Stomach (tissue), 8 donors: ENCODE measurements at regions not wholly inside any gene's neighbourhood (a gene's known extent, or its start where the extent isn't known, plus 50 kb on each side); places are given as distances from the start of the nearest gene placed in this dataset.

Experiments
- DNase-seq, 2 donors: peaks; one replicate each; pipeline versions ENCODE4 v3.0.0 to v3.0.0-alpha.2; 2013 to 2019
- H3K27ac ChIP-seq, 5 donors: fragments of 200-600 bp in 4 of 5; sonication (generic) in 4 of 5; one replicate each; pipeline ENCODE4 v1.5.1; 2013 to 2019; ENCODE audit warnings: mild to moderate bottlenecking in 1 of 5, moderate library complexity in 1 of 5
- H3K27me3 ChIP-seq, 3 donors: fragments of 200-600 bp; sonication (generic); one replicate each; pipeline ENCODE4 v1.5.1; 2017 to 2019; ENCODE audit warnings: mixed run types in 1 of 3
- H3K36me3 ChIP-seq, 4 donors: fragments of 200-600 bp; sonication (generic); 1 replicate in 3 of 4; 2 replicates in 1 of 4; pipeline ENCODE4 v1.5.1; 2016 to 2019
- H3K4me1 ChIP-seq, 4 donors: fragments of 200-600 bp; sonication (generic); one replicate each; pipeline ENCODE4 v1.5.1; 2016 to 2019
- H3K4me3 ChIP-seq, 4 donors: fragments of 200-600 bp; sonication (generic) in 3 of 4; one replicate each; pipeline ENCODE4 v1.5.1; 2016 to 2019; ENCODE audit warnings: mild to moderate bottlenecking in 1 of 4
- H3K9me3 ChIP-seq, 4 donors: fragments of 200-600 bp; sonication (generic); one replicate each; pipeline ENCODE4 v1.5.1; 2016 to 2019
- CTCF ChIP-seq, 7 experiments: fragments of 450-650 bp in 4 of 7; fragments of 200-600 bp in 3 of 7; sonication (generic) in 3 of 7; IDR thresholded peaks; one replicate each; pipeline ENCODE4 v1.5.1; 2016 to 2019; ENCODE audit warnings: antibody characterized with exemption in 7 of 7, control low read depth in 2 of 7, mild to moderate bottlenecking in 1 of 7
- EP300 ChIP-seq: sonication (generic); formaldehyde crosslinking; IDR thresholded peaks from one replicate; pipeline ENCODE4 v1.6.1; 2017; ENCODE audit warnings: antibody characterized with exemption
- POLR2A ChIP-seq, 4 donors: fragments of 450-650 bp; IDR thresholded peaks; one replicate each; pipeline ENCODE4 v1.6.1; 2016; ENCODE audit warnings: antibody characterized with exemption in 4 of 4, control low read depth in 2 of 4, mild to moderate bottlenecking in 1 of 4, moderate library complexity in 1 of 4
- POLR2AphosphoS5 ChIP-seq, 3 donors: sonication (generic); formaldehyde crosslinking; IDR thresholded peaks; one replicate each; pipeline ENCODE4 v1.6.1; 2016; ENCODE audit warnings: antibody characterized with exemption in 3 of 3
- WGBS, 5 donors: extraction: QIAGEN DNeasy Blood & Tissue Kit in 3 of 5; methylation state at CpG; one replicate each; pipeline versions ENCODE4 v1.1.5 to v1.1.7; 2013 to 2018; 5-methylcytosine and 5-hydroxymethylcytosine counted together
- intact Hi-C: fragments of 100-400 bp; cut with DNase I; formaldehyde crosslinking; loops from one replicate; pipeline ENCODE4 v1.15.1; 2023; ENCODE audit warnings: low total_unique reads
- donor health status: healthy with polysubstance abuse.
- donor health status: Bipolar disorder and iron deficiency.
- donor health status: healthy.

GRCh38 chr4:81353861-81354260, 117.8 kb downstream of the RASGEF1B start:
- no peak for DNase-seq
- 41 to 72% (median 45%) methylated on average over 1 of the region's 1 CpG for WGBS, 5 donors

GRCh38 chr4:81352446-81352835, 119.3 kb downstream of the RASGEF1B start:
- DNase-seq = no peak
- WGBS, 5 donors = 48 to 76% (median 74%) methylated on average over 2 of the region's 2 CpGs
- Histone ChIP-seq H3K27ac (no peak overlapping the region), H3K9me3 (no peaks in the 10 kb centered on the region), H3K27me3 (no peaks in the 10 kb centered on the region), H3K36me3 (no peaks in the 10 kb centered on the region), H3K4me1 (peaks cover 0 to 6% (median 3%) of the 10 kb centered on the region in 4 donors), H3K4me3 (no peak overlapping the region)
- intact Hi-C loops = loop anchor here (10.0 kb wide), 1 partner anchor 288 kb away; no protein-coding TSS in a partner anchor
- no peak for TF ChIP-seq EP300
- no peak for TF ChIP-seq POLR2A (IDR thresholded peaks at IDR 0.05)
- no peak for TF ChIP-seq POLR2AphosphoS5 (IDR thresholded peaks at IDR 0.05)
- TF ChIP-seq CTCF (IDR thresholded peaks at IDR 0.05) = no peak

More at GRCh38 chr4:81353861-81354260, 117.8 kb downstream of the RASGEF1B start:
- H3K36me3 ChIP-seq = no peaks in the 10 kb centered on the region
- H3K4me1 ChIP-seq = peaks cover 0 to 6% (median 3%) of the 10 kb centered on the region in 4 donors
- H3K27me3 ChIP-seq = no peaks in the 10 kb centered on the region
- TF ChIP-seq CTCF (IDR thresholded peaks at IDR 0.05) = no peak
- no peak for TF ChIP-seq POLR2AphosphoS5 (IDR thresholded peaks at IDR 0.05)
- no peak for TF ChIP-seq POLR2A (IDR thresholded peaks at IDR 0.05)
- TF ChIP-seq EP300 = no peak
- intact Hi-C loops = loop anchor here (10.0 kb wide), 1 partner anchor 289 kb away; no protein-coding TSS in a partner anchor
- H3K27ac ChIP-seq = no peak overlapping the region
- no peak overlapping the region for H3K4me3 ChIP-seq
- no peaks in the 10 kb centered on the region for H3K9me3 ChIP-seq

GRCh38 chr4:81351654-81352445, 119.9 kb downstream of the RASGEF1B start:
- intact Hi-C loops = loop anchor here (10.0 kb wide), 1 partner anchor 287 kb away; no protein-coding TSS in a partner anchor
- 32 to 37% (median 33%) methylated on average over 11 of the region's 11 CpGs for WGBS, 5 donors
- H3K4me3 ChIP-seq = no peak overlapping the region

GRCh38 chr4:81350040-81350439, 121.7 kb downstream of the RASGEF1B start:
- Histone ChIP-seq H3K36me3 (no peaks in the 10 kb centered on the region), H3K4me3 (no peak overlapping the region), H3K9me3 (no peaks in the 10 kb centered on the region), H3K27ac (no peak overlapping the region), H3K4me1 (peaks cover 0 to 6% (median 3%) of the 10 kb centered on the region in 4 donors), H3K27me3 (no peaks in the 10 kb centered on the region)
- intact Hi-C loops = loop anchor here (10.0 kb wide), 1 partner anchor 285 kb away; no protein-coding TSS in a partner anchor
- TF ChIP-seq POLR2AphosphoS5 (IDR thresholded peaks at IDR 0.05) (no peak), CTCF (IDR thresholded peaks at IDR 0.05) (no peak), EP300 (no peak), POLR2A (IDR thresholded peaks at IDR 0.05) (no peak)
- no peak for DNase-seq
- 64 to 92% (median 90%) methylated on average over 3 of the region's 3 CpGs for WGBS, 5 donors

More at GRCh38 chr4:81351654-81352445, 119.9 kb downstream of the RASGEF1B start:
- no peak for TF ChIP-seq POLR2AphosphoS5 (IDR thresholded peaks at IDR 0.05)
- peak in 5 of 7 experiments; percentile 46 to 88 (median 79) for TF ChIP-seq CTCF (IDR thresholded peaks at IDR 0.05)
- no peak for TF ChIP-seq POLR2A (IDR thresholded peaks at IDR 0.05)
- no peak for TF ChIP-seq EP300
- Histone ChIP-seq H3K4me1 (peaks cover 0 to 6% (median 3%) of the 10 kb centered on the region in 4 donors), H3K36me3 (no peaks in the 10 kb centered on the region), H3K27me3 (no peaks in the 10 kb centered on the region), H3K27ac (no peak overlapping the region), H3K9me3 (no peaks in the 10 kb centered on the region)
- DNase-seq = peak; percentile 79 to 91
